Left lobe of liver (tissue), 2 donors: ENCODE measurements at regions not wholly inside any gene's neighbourhood (a gene's known extent, or its start where the extent isn't known, plus 50 kb on each side); places are given as distances from the start of the nearest gene placed in this dataset.
A peak's percentile ranks its signal among the peaks of the same experiment; 100 is the strongest.
"Not testable (repeated sequence)": the region's sequence is repeated elsewhere in the genome, so short reads cannot be mapped to it uniquely, and the experiment has no call there.

Experiments used
- ATAC-seq: fragments of 200-7000 bp; cut with Tn5 transposase; one replicate; pipeline ENCODE4 v1.9.1; 2020; ENCODE audit warnings: mild to moderate bottlenecking, moderate library complexity
- DNase-seq: peaks from one replicate; pipeline ENCODE4 v3.0.0-alpha.2; 2020; ENCODE audit warnings: low spot score
- donor health status: DM: no; HTN: no; CAD: no; lungs with moderate emphysema.
- donor health status: DM: no; HTN: yes; CAD: no.

DNA sequence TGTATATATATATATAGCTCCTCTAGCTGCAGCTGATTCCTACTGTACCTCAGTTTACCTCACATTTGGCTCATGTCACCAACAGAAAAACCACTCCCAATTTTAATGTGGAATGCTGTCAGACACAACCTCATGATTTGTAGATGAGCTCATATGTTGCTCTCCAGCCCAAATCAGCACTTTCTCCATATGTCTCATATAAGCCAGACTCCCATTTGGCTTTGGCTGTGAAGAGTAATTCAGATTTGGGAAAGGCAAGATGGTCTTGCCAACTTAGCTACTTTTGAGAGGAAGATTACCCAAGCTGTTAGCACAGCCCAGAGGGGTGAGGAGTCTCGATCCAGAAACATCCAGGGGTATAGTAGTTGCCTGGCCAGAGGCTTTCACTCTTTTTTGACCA is 342.2 kb upstream of the NT5E start:
- no peak for ATAC-seq
- no peak for DNase-seq

- ATAC-seq = no peak
These were observed 332.6 kb upstream of the TBX18 start for GRCh38 chr6:85096976-85097375.

GRCh38 chr6:85092226-85092625 is 327.8 kb upstream of the TBX18 start:
- DNase-seq (no peak), ATAC-seq (no peak)

More at GRCh38 chr6:85096976-85097375, 332.6 kb upstream of the TBX18 start:
- no peak for DNase-seq

GRCh38 chr6:85089255-85089654 is 324.9 kb upstream of the TBX18 start:
- no peak for DNase-seq
- no peak for ATAC-seq

- ATAC-seq (no peak), DNase-seq (no peak)
These were observed 321.5 kb upstream of the TBX18 start for GRCh38 chr6:85085875-85086274.

- DNase-seq (no peak), ATAC-seq (no peak)
These were observed 316.7 kb upstream of the TBX18 start for GRCh38 chr6:85081102-85081501.

- ATAC-seq (no peak), DNase-seq (no peak)
These were observed 315.4 kb upstream of the TBX18 start for GRCh38 chr6:85079761-85080160.

DNA sequence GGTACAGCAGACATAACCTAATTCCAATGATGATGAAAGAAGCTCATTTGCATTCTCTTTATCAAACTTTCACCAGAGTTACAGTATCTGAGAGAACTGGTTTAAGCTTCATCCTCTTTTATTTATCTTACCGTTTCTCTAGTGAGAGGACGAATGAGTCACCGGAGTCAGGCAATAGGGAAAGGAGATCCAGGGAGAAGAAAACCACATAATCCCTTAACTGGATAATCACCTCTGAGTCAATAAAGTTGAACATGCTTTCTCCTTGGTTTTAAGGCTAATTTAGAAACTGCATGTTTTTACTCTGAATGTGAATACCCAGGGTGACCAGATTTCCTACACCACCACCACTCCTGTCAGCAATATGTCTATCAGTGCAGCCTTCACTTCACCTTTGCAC is 313.7 kb upstream of the TBX18 start:
- DNase-seq (no peak), ATAC-seq (no peak)

GRCh38 chr6:85077098-85077497 is 312.7 kb upstream of the TBX18 start:
- DNase-seq (no peak), ATAC-seq (no peak)

DNA sequence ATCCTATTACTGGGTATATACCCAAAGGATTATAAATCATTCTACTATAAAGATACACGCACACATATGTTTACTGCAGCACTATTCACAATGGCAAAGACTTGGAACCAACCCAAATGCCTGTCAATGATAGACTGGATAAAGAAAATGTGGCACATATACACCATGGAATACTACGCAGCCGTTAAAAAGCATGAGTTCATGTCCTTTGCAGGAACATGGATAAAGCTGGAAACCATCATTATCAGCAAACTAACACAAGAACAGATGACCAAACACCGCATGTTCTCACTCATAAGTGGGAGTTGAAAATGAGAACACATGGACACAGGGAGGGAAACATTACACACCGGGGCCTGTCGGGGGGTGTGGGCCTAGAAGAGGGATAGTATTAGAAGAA is 307.4 kb upstream of the TBX18 start:
- not testable (repeated sequence) for DNase-seq

DNA sequence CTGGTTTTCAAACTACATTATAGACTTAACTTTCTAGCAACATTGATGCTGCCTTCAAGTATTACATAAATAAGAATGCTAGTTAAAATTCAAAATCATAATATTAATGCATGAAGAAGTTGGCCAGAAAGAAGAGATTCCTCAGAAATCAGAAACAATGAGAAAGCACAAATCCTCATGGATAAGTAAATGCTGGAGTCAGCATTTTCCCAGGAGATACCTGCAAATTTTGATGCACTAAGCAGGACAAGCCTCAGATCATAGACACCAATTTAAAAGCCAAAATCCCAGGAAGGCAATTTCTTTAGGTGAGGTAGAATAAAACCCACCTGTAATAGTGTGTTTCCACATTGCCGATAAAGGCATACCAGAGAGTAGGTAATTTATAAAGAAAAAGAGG is 305.2 kb upstream of the TBX18 start:
- DNase-seq (no peak), ATAC-seq (no peak)

More for the DNA sequence above, 307.4 kb upstream of the TBX18 start:
- not testable (repeated sequence) for ATAC-seq

DNA sequence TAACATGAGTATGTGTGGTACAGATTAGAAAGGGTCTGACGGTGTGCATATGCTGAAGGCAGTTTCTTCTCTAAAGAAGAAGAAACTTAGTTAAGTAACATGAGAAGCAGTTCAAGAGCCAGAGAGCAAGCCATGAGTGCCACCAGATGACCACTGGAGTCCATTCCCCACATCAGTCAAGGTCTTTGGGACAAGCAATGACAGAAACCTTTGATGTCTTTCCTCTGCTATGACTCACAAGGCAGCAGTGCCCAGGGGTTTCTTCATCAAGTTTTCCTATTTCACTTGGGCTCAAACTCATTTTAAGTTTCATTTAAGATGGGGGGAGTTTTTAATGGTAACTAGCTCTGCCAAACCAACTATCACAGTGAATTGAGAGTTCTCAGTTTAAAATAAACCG is 303.8 kb upstream of the TBX18 start:
- ATAC-seq (no peak), DNase-seq (no peak)

DNA sequence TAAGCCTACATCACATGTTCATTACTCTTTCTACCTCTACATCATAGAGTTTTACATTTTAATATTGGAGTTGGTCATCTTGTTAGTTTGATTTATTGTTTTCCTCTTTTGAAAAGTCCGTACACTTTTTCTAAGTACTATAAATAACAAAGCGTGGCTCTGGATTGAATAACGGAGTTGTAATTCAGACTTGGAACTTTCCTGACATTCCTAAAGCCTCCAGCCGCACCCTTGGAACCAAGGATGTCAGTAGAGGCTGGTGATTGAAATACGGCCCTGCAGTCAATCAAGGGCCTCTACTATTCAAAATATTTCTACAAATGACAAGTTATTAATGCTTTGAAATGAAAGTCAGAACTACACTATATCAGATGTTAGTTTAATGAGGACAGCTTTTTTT is 301.9 kb upstream of the TBX18 start:
- DNase-seq (no peak), ATAC-seq (no peak)

DNA sequence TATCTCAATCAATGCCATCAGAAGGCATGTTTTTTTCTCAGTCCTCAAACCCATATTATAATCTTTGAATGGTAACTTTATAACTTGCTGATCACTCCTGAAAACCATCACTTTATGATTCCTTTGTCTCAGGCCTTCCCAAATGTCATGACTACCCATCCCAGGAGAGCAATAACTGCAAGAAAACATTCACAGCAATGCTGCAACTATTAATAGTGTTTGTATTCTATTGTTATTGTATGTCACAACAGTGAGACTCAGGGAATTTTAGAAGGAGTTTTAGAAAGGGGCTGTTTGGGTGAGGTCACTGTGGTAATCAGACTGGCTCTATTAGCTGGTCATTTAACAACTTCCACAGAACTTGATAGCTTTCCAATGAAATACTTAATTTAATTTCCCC is 301.4 kb upstream of the TBX18 start:
- ATAC-seq (no peak), DNase-seq (no peak)

GRCh38 chr6:85063611-85064010 is 299.2 kb upstream of the TBX18 start:
- ATAC-seq = peak; percentile 88
- DNase-seq = no peak

GRCh38 chr6:85062884-85063283 is 298.5 kb upstream of the TBX18 start:
- ATAC-seq (no peak), DNase-seq (no peak)

GRCh38 chr6:85058806-85059205 is 294.4 kb upstream of the TBX18 start:
- ATAC-seq = no peak

GRCh38 chr6:85050149-85050548 is 285.8 kb upstream of the TBX18 start:
- DNase-seq = no peak
- ATAC-seq = no peak

More at GRCh38 chr6:85058806-85059205, 294.4 kb upstream of the TBX18 start:
- DNase-seq = no peak

GRCh38 chr6:85049282-85049681 is 284.9 kb upstream of the TBX18 start:
- ATAC-seq (no peak), DNase-seq (no peak)

- DNase-seq (no peak), ATAC-seq (no peak)
These were observed 283.4 kb upstream of the TBX18 start for GRCh38 chr6:85047818-85048217.

DNA sequence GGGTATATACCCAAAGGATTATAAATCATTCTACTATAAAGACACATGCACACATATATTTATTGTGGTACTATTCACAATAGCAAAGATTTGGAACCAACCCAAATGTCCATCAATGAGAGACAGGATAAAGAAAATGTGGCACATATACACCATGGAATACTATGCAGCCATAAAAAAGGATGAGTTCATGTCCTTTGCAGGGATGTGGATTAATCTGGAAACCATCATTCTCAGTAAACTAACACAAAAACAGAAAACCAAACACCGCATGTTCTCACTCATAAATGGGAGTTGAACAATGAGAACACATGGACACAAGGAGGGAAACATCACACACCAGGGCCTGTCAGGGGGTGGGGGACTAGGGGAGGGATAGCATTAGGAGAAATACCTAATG is 281.4 kb upstream of the TBX18 start:
- not testable (repeated sequence) for ATAC-seq, DNase-seq

GRCh38 chr6:85044361-85044760 is 280.0 kb upstream of the TBX18 start:
- DNase-seq (no peak), ATAC-seq (no peak)

DNA sequence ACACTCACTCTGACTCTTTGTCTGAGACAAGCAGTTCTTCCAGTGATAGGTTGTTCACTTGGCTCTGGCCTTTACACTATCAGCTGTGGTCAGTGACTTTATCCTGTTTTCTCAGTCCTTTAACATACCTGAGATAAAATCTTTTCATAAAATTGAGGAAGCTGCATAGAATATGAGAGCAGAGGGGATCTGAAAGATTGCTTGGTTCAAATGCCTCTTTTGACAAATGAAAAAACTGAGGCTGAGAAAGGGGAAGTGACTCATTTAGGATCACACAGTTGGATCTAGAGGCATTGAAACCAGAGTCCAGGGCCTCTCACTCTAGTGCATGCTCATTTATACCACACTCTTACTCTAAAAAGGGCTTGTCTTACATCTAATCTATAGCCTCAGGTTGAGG is 277.0 kb upstream of the TBX18 start:
- DNase-seq (no peak), ATAC-seq (no peak)

- no peak for DNase-seq
- no peak for ATAC-seq
These were observed 272.8 kb upstream of the TBX18 start for GRCh38 chr6:85037221-85037620.
